Loucy (cell line): ENCODE measurements at regions not wholly inside any gene's neighbourhood (a gene's known extent, or its start where the extent isn't known, plus 50 kb on each side); places are given as distances from the start of the nearest gene placed in this dataset.

Experiments used
- H2AFZ ChIP-seq: fragments of 200-600 bp; sonication (generic); 2 replicates; pipeline ENCODE4 v1.6.0; 2016; ENCODE audit warnings: antibody characterized with exemption, mild to moderate bottlenecking, low read length, moderate library complexity
- H3F3A ChIP-seq: fragments of 200-600 bp; 2 replicates; pipeline ENCODE4 v1.6.0; 2016; ENCODE audit warnings: antibody characterized with exemption, low read depth, mild to moderate bottlenecking
- H3K27me3 ChIP-seq: fragments of 200-600 bp; sonication (generic); 2 replicates; pipeline ENCODE4 v1.6.1; 2014; ENCODE audit warnings: low read length, mild to moderate bottlenecking; ENCODE audit not compliant: insufficient read depth, poor library complexity, severe bottlenecking
- H3K36me3 ChIP-seq: fragments of 200-600 bp; sonication (generic); 2 replicates; pipeline ENCODE4 v1.6.1; 2016; ENCODE audit warnings: low read length; ENCODE audit not compliant: insufficient read depth
- H3K4me1 ChIP-seq: fragments of 200-600 bp; sonication (generic); 2 replicates; pipeline ENCODE4 v1.5.1; 2014; ENCODE audit warnings: low read length, mild to moderate bottlenecking; ENCODE audit not compliant: insufficient read depth, poor library complexity, severe bottlenecking
- H3K4me2 ChIP-seq: fragments of 200-600 bp; sonication (generic); 2 replicates; pipeline ENCODE4 v1.6.0; 2014; ENCODE audit warnings: antibody characterized with exemption, low read length, low read depth, mild to moderate bottlenecking; ENCODE audit not compliant: poor library complexity, severe bottlenecking
- H3K4me3 ChIP-seq: fragments of 200-600 bp; sonication (generic); 2 replicates; pipeline ENCODE4 v1.5.1; 2014; ENCODE audit warnings: low read length, mild to moderate bottlenecking, mixed read lengths; ENCODE audit not compliant: poor library complexity, severe bottlenecking
- H3K79me2 ChIP-seq: fragments of 200-600 bp; sonication (generic); 2 replicates; pipeline ENCODE4 v1.6.1; 2014; ENCODE audit warnings: low read length; ENCODE audit not compliant: insufficient read depth
- H3K9ac ChIP-seq: fragments of 200-600 bp; sonication (generic); 2 replicates; pipeline ENCODE4 v1.6.0; 2014; ENCODE audit warnings: mild to moderate bottlenecking, low read depth, low read length, moderate library complexity; ENCODE audit not compliant: poor library complexity, severe bottlenecking
- H3K9me2 ChIP-seq: fragments of 200-600 bp; sonication (generic); replicated peaks from 2 replicates; pipeline ENCODE4 v1.6.1; 2016; ENCODE audit warnings: low read depth, low read length, mixed read lengths
- H3K9me3 ChIP-seq: fragments of 200-600 bp; sonication (generic); 2 replicates; pipeline ENCODE4 v1.6.1; 2014; ENCODE audit warnings: mild to moderate bottlenecking, antibody characterized with exemption, low read length, low read depth; ENCODE audit not compliant: insufficient read depth
- H4K20me1 ChIP-seq: fragments of 200-600 bp; sonication (generic); 2 replicates; pipeline ENCODE4 v1.6.0; 2014; ENCODE audit warnings: antibody characterized with exemption, low read length, mild to moderate bottlenecking; ENCODE audit not compliant: insufficient read depth, poor library complexity, severe bottlenecking
- EZH2phosphoT487 ChIP-seq: fragments of 200-600 bp; IDR thresholded peaks from 2 replicates; pipeline ENCODE4 v1.6.1; 2018; ENCODE audit warnings: antibody characterized with exemption, mild to moderate bottlenecking, moderate library complexity, borderline replicate concordance
- TF ChIP-seq, protein P1 (sequence below): fragments of 200-600 bp; sonication (generic); conservative IDR thresholded peaks from 2 replicates; pipeline ENCODE4 v1.5.1; 2014; ENCODE audit warnings: mild to moderate bottlenecking, antibody characterized with exemption, low read length

DNA sequence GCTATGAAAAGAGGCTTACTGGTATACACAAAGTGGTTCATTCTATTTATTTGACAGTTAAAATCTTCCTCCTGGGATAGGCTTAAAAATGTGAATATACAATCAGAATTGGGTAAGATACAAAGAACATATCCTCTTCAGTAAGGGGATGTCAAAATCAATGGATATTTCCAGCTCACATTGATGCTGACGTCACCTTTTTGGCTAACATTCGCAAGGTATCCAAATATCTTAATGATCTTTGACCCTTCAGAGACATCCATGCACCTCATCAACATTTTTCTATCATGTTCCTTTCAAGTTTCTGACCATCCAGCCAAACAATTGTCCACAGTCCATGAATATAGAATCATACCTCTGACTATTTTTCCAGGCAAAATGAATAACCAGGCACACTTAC, 697.3 kb downstream of the NR2F2 start:
- Histone ChIP-seq H3K4me3 (no peak overlapping the region), H3K27me3 (no peaks in the 10 kb centered on the region), H3K4me1 (no peaks in the 10 kb centered on the region), H3K9me2 (0 out of 2 replicates have a peak, but pooled peaks cover 5% of the 10 kb centered on the region), H3K4me2 (no peak overlapping the region), H2AFZ (no peak overlapping the region), H3F3A (no peaks in the 10 kb centered on the region), H4K20me1 (no peaks in the 10 kb centered on the region), H3K79me2 (no peaks in the 10 kb centered on the region), H3K9me3 (no peaks in the 10 kb centered on the region), H3K9ac (no peak overlapping the region), H3K36me3 (no peaks in the 10 kb centered on the region)
- no peak for TF ChIP-seq EZH2phosphoT487
- TF ChIP-seq, protein P1, sequence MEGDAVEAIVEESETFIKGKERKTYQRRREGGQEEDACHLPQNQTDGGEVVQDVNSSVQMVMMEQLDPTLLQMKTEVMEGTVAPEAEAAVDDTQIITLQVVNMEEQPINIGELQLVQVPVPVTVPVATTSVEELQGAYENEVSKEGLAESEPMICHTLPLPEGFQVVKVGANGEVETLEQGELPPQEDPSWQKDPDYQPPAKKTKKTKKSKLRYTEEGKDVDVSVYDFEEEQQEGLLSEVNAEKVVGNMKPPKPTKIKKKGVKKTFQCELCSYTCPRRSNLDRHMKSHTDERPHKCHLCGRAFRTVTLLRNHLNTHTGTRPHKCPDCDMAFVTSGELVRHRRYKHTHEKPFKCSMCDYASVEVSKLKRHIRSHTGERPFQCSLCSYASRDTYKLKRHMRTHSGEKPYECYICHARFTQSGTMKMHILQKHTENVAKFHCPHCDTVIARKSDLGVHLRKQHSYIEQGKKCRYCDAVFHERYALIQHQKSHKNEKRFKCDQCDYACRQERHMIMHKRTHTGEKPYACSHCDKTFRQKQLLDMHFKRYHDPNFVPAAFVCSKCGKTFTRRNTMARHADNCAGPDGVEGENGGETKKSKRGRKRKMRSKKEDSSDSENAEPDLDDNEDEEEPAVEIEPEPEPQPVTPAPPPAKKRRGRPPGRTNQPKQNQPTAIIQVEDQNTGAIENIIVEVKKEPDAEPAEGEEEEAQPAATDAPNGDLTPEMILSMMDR, result no peak

DNA sequence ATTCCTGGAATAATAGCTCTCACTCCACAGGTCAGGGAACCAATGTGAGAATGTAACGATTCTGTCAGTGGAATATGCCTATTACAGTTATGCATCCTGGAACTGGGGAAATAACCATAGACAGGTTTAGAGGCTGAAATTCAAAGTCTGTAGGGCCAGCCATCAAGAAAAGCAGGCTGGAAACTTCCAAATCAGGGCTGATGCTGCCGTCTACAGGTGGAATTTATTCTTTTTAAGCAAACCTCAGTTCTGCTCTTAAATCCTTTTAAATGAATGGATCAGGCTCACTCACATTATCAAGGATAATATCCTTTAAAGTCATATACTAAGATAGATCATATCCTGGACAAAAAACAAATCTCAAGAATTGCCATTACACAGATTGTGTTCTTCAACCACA, 699.8 kb downstream of the NR2F2 start:
- Histone ChIP-seq H4K20me1 (no peaks in the 10 kb centered on the region), H3K9me2 (0 out of 2 replicates have a peak, but pooled peaks cover 5% of the 10 kb centered on the region), H3K27me3 (no peaks in the 10 kb centered on the region), H3K4me3 (no peak overlapping the region), H2AFZ (no peak overlapping the region), H3F3A (no peaks in the 10 kb centered on the region), H3K4me1 (no peaks in the 10 kb centered on the region), H3K4me2 (no peak overlapping the region), H3K79me2 (no peaks in the 10 kb centered on the region), H3K9ac (no peak overlapping the region), H3K9me3 (no peaks in the 10 kb centered on the region), H3K36me3 (no peaks in the 10 kb centered on the region)
- TF ChIP-seq, protein P1, result no peak
- TF ChIP-seq EZH2phosphoT487, result no peak

DNA sequence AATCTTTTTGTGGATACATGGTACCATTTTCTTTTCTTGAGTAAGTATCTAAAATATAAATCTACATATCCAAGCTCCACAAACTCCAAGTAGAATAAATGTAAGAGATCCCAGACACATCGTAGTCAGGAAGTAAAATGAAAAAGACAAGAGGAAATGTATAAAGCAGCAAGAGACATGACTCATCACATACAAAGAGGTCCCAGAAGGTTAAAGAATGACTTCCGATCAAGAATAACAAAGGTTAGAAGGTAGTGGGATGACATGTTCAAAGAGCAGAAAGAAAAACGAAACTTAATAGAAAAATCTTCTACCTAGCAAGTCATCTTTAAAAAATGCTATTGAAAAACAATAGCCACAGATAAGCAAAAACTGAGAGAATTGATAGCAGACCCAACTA, 705.8 kb downstream of the NR2F2 start:
- Histone ChIP-seq H3K36me3 (no peaks in the 10 kb centered on the region), H3F3A (no peaks in the 10 kb centered on the region), H3K9me2 (no peaks in the 10 kb centered on the region), H4K20me1 (no peaks in the 10 kb centered on the region), H3K27me3 (no peaks in the 10 kb centered on the region), H3K4me2 (no peak overlapping the region), H2AFZ (no peak overlapping the region), H3K9ac (no peak overlapping the region), H3K9me3 (no peaks in the 10 kb centered on the region), H3K79me2 (no peaks in the 10 kb centered on the region), H3K4me1 (no peaks in the 10 kb centered on the region), H3K4me3 (no peak overlapping the region)
- TF ChIP-seq EZH2phosphoT487, result no peak
- TF ChIP-seq, protein P1, result no peak
